NCI-H345 treated with DMSO at 0.1 percent for 48 hours (cell line): ENCODE measurements at regions not wholly inside any gene's neighbourhood (a gene's known extent, or its start where the extent isn't known, plus 50 kb on each side); places are given as distances from the start of the nearest gene placed in this dataset.

ENCODE experiments used
- DNase-seq: peaks from one replicate; lab custom pipeline; 2025; ENCODE audit not compliant: unreplicated experiment; lab: John Stamatoyannopoulos, UW

- DNase-seq = no peak
Observed at GRCh38 chr20:52787216-52787615, 184.9 kb upstream of the TSHZ2 start.

GRCh38 chr20:52785679-52786078, 186.5 kb upstream of the TSHZ2 start:
- no peak for DNase-seq

GRCh38 chr20:52783769-52784168, 188.4 kb upstream of the TSHZ2 start:
- no peak for DNase-seq

GRCh38 chr20:52780462-52780861, 191.7 kb upstream of the TSHZ2 start:
- no peak for DNase-seq

GRCh38 chr20:52779125-52779524, 193.0 kb upstream of the TSHZ2 start:
- DNase-seq = no peak

- DNase-seq = no peak
Observed at GRCh38 chr20:52777171-52777570, 195.0 kb upstream of the TSHZ2 start.

GRCh38 chr20:52775786-52776185, 196.4 kb upstream of the TSHZ2 start:
- DNase-seq = no peak

- DNase-seq = no peak
Observed at GRCh38 chr20:52768694-52769093, 203.5 kb upstream of the TSHZ2 start.

- DNase-seq = no peak
Observed at GRCh38 chr20:52766645-52767435, 205.3 kb upstream of the TSHZ2 start.

- DNase-seq = no peak
Observed at GRCh38 chr20:52763321-52763853, 208.8 kb upstream of the TSHZ2 start.

- no peak for DNase-seq
Observed at GRCh38 chr20:52761867-52762266, 210.3 kb upstream of the TSHZ2 start.

GRCh38 chr20:52760791-52761190, 211.4 kb upstream of the TSHZ2 start:
- DNase-seq = no peak

GRCh38 chr20:52757411-52757810, 214.7 kb upstream of the TSHZ2 start:
- DNase-seq = no peak

- no peak for DNase-seq
Observed at GRCh38 chr20:52755744-52756143, 216.4 kb upstream of the TSHZ2 start.

GRCh38 chr20:52754366-52754765, 217.8 kb upstream of the TSHZ2 start:
- DNase-seq = no peak

- no peak for DNase-seq
Observed at GRCh38 chr20:52752023-52752422, 220.1 kb upstream of the TSHZ2 start.

GRCh38 chr20:52751571-52751970, 220.6 kb upstream of the TSHZ2 start:
- DNase-seq = no peak

- no peak for DNase-seq
Observed at GRCh38 chr20:52749938-52750337, 222.2 kb upstream of the TSHZ2 start.

- no peak for DNase-seq
Observed at GRCh38 chr20:52748990-52749389, 223.2 kb upstream of the TSHZ2 start.

GRCh38 chr20:52748285-52748932, 223.7 kb upstream of the TSHZ2 start:
- DNase-seq = no peak

GRCh38 chr20:52747845-52748284, 224.3 kb upstream of the TSHZ2 start:
- DNase-seq = no peak

GRCh38 chr20:52746770-52747169, 225.4 kb upstream of the TSHZ2 start:
- no peak for DNase-seq
